ENCODE measurements at regions not wholly inside any gene's neighbourhood (a gene's known extent, or its start where the extent isn't known, plus 50 kb on each side); places are given as distances from the start of the nearest gene placed in this dataset.
"Not testable (repeated sequence)": the region's sequence is repeated elsewhere in the genome, so short reads cannot be mapped to it uniquely, and the experiment has no call there.

GRCh38 chr12:102726686-102727085 is 190.4 kb downstream of the PAH start:
- no peak for DNase-seq

DNA sequence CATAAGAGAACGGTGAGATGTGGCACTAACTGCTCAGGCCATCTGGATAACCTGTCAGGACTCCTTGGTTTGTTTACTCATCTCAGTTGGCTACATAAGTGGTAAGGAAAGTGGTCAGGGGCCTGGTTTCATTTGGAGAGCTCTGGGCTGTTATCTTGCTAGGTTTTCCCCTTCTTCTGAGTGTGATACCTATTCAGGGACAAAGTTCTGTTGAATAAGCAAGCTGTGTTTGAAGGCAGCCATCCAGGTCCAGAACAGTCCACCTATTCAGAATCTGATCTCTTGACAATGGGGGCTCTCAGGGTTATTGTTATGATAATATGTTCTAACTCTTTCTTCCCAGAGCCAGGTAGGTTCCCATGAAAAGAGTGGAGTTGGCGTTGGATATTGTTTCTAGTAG is 194.9 kb downstream of the PAH start:
- DNase-seq, result no peak

DNA sequence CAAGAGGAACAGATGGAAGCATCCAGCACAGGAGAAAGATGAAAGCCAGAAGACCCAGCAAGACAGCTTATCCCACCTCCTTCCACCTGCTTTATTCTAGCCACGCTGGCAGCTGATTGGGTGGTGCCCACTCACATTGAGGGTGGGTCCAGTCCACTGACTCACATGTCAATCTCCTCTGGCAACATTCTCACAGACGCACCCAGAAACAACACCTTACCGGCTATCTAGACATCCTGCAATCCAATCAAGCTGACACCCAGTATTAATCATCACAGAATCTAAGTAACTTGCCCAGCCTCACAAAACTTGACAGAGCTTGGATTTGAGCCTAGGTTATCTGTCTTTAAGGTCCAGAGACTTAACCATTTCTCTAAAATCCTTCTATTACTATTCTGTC is 208.9 kb downstream of the PAH start:
- DNase-seq, result no peak

DNA sequence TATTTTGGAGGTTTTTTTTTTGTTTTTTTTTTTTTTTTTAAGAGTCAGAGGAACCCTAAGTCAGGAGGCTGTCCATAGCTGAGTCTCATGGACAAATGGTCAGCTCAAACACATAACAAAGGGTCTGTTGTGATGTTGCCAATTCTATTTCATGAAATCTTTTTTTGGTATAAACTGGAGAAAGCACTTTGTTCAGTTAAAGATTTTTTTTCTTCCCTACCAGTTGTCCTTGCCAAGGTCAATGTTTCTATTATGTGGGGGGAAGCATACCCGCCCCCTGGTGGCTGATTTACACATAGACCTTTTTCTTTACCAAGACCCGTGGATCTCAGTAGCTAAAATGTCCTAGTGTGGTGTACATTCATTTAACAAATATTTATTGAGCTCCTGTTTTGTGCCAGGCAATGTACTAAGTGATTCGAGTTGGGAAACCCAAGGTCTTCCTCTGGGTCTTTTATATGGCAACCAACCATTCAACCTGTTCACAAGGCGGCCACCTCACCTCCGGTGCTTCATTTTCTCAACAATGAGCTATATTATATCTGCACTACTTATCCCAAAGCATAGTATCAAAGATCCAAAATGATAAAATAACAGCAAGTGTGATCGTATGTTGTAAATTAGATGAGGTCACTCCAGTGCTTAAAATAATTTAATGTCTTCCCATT is 214.5 kb downstream of the PAH start:
- DNase-seq, result peak; percentile 38

- DNase-seq, result no peak
Observed at GRCh38 chr12:102696045-102696444, 215.7 kb upstream of the IGF1 start.

GRCh38 chr12:102694903-102695302 is 214.5 kb upstream of the IGF1 start:
- DNase-seq, result no peak

- no peak for DNase-seq
Observed at GRCh38 chr12:102691773-102692555, 211.6 kb upstream of the IGF1 start.

DNA sequence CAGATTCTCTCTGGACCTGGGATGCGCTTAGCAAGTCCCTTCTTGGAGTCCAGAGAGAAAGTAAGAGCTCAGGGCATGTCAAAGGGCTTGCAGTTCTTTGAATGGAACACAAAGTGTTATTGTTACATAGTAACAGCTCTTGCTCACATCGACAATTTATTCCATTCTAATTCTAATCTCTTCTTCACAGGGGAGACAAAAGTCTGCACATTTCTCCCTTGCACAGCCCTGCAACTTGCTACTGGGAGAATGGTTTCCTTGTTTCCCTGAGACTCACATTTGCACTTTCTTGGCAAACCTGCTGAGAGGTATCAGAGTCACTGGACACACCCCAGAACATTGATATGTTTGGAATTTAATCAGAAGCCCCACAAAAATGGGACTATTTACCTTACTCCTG is 209.9 kb upstream of the IGF1 start:
- no peak for DNase-seq

DNA sequence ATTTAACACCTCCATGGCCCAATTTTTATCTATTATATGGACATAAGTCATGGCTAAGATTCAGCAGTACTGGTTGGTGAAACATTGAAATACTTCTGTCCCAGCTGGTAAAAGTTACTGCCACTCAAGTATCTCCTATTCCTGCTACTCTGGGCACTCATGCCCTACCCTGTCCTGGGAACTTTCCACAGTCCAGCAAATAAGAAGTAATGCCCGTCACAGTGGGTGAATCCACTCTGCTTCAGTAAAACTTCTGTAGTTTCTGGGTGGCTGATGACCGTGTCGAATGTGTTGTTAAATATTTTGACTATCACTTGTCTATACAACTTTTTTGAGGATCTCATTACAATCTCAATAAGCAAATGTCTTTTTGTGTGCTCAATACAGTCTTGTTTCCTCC is 209.3 kb upstream of the IGF1 start:
- DNase-seq, result no peak

GRCh38 chr12:102687523-102687922 is 207.2 kb upstream of the IGF1 start:
- DNase-seq, result no peak

GRCh38 chr12:102685841-102686240 is 205.5 kb upstream of the IGF1 start:
- DNase-seq, result no peak

GRCh38 chr12:102685172-102685571 is 204.8 kb upstream of the IGF1 start:
- DNase-seq, result no peak

DNA sequence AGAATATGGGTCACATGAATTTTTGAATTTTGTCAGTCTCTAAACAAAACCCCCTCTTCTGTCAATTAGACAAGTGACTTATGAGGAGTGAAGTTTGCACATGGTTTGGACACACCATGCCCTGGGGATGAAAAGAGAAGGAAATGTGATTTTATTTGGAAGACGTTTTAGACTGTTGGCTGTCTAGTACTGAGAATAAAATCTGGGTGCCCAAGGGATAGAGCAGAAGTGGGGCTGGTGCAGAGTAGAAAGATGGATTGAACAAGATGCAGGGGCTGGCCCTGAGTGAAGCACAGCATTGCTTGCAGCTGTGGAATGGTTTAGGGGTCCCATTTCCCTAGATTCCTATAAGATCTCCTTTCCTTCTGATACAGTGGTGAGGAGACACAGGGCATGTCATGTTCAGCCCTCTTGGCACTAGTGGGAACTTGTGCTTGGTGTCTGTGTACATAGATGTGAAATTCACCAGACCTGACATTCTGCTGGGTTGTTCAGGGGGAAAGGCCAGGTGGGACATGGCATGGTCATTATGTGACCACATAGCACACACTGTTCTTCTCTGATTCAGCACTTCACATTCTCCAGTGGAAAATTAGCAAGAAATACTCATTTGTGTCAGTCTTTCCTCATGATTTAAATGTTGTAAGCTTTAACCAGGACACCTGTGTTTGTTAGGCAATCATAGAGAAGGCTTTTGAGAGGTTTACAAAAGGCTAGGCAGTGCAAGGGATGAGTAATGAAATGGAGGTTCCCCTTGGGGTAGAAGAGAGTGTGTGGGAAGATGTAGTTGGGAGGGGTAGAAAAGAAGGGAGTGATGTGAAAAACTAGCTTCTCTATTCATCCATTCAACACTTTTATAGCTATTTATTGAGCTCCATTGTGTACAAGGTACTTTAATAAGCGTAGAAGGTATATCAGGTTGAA is 202.3 kb upstream of the IGF1 start:
- DNase-seq, result no peak

GRCh38 chr12:102681747-102682146 is 201.4 kb upstream of the IGF1 start:
- DNase-seq, result no peak

DNA sequence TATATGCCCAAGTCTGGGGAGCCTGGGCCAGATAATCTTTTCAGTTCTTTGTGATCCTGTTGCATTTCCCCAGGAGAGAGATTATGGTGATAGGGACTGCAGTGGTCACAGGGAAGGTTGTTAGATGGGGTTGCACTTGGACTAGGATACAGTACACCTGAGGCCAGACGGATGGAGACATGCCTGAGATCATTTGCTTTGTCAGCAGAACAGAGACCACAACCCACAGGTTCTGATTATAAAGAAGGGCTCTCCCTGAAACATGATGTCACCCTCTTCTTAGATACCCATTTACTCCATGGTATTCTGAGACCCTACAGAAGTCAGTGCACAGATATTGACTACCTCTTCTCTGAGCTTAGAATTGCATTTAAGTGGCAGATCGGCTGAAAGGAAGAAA is 200.9 kb upstream of the IGF1 start:
- no peak for DNase-seq

DNA sequence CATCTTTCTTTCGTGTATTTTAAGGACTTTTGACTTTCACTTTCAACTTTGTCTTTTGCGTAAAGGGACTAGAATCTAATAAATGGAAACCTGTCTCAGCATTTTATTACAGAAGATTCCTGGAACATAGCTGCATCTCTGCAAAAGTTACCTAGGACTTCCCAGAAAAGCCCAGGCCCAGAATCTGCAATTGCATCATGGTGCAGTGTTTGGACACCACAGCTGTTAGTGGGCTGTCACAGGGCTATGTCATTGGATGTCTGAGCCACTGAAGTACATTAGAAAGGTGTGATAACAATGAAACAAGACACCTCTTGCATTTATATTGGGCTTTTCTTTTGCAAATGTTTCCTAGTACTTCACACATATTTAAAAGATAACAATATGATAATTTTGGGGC is 199.9 kb upstream of the IGF1 start:
- DNase-seq, result no peak

GRCh38 chr12:102676812-102677211 is 196.4 kb upstream of the IGF1 start:
- no peak for DNase-seq

DNA sequence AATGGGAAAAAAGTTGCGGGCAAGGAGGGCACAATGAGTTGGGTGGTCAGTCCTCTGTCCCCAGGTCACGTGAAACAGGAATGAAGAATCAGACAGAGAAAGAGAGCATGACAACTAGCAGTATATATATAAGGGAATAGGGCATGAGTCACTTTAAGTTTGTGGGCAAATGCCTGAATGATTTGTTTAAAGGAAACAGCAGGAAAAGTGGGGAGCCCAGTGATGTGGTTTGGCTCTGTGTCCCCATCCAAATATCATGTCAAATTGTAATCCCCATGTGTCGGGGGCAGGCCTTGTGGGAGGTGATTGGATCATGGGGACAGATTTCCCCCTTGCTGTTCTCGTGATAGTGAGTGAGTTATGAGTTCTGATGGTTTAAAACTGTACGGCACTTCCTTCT is 195.3 kb upstream of the IGF1 start:
- no peak for DNase-seq

- no peak for DNase-seq
Observed at GRCh38 chr12:102673606-102674005, 193.2 kb upstream of the IGF1 start.

DNA sequence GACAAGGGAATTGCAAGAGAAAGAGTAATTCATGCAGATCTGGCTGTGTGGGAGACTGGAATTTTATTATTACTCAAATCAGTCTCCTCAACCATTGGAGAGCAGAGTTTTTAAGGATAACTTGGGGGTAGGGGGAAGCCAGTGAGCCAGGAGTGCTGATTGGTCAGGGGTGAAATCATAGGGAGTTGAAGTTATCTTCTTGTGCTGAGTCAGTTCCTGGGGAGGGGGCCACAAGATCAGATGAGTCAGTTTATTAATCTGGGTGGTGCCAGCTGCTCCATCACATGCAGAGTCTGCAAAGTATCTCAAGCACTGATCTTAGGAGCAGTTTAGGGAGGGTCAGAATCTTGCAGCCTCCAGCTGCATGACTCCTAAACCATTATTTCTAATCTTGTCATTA is 191.8 kb upstream of the IGF1 start:
- DNase-seq, result not testable (repeated sequence)

DNA sequence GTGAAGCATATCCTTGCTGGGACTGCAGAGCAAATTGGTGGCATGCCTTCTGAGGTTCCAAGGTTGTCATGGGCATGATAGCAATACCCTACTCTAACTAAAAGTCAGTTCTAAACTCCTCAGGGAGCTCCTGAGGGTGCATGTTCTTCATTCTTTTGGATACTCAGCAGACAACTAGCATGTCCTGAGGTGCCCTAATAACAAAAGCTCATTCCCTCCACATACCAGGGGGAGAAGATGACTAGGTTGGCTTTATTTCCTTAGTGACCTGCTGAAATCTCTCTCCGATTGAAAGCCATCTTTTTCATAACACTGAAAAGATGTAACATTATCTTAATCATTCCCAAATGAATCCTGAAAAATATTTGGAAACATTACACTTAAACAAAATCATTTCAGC is 188.7 kb upstream of the IGF1 start:
- no peak for DNase-seq

- DNase-seq, result not testable (repeated sequence)
Observed at GRCh38 chr12:102666176-102666575, 185.8 kb upstream of the IGF1 start.

DNA sequence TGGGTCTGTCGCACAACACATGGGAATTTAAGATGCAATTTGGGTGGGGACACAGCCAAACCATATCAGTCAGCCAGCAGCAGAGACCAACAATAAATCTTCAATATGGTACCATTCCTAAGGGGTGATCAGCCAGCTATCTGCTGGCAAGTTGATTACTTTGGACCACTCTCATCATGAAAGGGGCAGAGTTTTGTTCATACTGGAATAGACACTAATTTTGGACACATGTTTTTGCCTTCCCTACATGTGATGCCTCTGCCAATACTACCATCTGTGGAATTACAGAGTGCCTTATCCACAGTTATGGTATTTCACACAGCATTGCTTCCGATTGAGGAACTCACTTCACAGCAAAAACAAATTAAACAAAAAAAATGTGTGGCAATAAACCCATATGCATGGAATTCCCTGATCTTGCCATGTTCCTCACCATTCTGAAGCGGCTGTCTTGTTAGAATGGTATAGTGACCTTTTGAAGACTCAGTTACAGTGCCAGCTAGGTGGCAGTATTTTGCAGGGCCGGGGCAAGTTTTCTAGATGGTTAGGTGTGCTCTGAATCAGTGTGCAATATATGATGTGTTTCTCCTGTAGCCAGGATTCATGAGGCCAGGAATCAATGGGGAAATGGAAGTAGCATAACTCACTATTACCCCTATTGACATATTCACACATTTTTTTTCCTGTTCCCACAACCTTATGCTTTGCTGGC is 179.0 kb upstream of the IGF1 start:
- peak; percentile 1 for DNase-seq

Data from NCI-H1694 treated with DMSO at 0.1 percent for 48 hours (cell line).